HG03571 (cell line): ENCODE measurements at regions not wholly inside any gene's neighbourhood (a gene's known extent, or its start where the extent isn't known, plus 50 kb on each side); places are given as distances from the start of the nearest gene placed in this dataset.
"Not testable (repeated sequence)": the region's sequence is repeated elsewhere in the genome, so short reads cannot be mapped to it uniquely, and the experiment has no call there.

Source experiments
- ATAC-seq: cut with Tn5 transposase; IDR thresholded peaks from one replicate; pipeline ENCODE4 v1.9.1; 2021; ENCODE audit not compliant: unreplicated experiment

DNA sequence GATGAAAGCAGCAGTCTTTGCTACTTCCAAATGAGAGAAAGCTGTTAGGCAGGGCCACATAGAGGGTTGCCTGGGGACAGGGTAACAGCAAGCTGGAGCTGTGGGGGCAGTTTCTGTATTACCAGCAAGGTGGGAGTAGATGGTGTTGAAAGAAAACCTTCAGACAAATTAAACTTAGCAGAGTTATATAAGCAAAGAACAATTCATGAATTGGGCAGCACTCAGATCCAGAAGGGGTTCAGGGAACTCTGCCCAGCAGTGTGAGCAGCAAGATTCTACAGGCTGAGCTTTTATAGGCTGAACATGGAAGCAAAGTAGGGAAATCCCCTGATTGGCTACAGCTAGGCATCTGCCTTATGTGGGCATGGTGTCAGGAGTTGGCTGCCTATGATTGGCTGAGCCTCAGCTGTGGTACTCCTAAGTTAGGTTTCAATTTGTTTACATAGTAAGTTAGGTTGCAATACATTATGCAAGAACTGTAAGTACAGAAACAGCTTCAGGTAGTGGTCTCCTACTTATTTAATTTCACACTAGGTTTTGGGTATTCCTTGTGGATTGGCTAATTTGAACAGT, 64.1 kb upstream of the TMPRSS2 start:
- ATAC-seq = no peak

GRCh38 chr21:41570791-41571355, 62.9 kb upstream of the TMPRSS2 start:
- peak; percentile 61 for ATAC-seq

DNA sequence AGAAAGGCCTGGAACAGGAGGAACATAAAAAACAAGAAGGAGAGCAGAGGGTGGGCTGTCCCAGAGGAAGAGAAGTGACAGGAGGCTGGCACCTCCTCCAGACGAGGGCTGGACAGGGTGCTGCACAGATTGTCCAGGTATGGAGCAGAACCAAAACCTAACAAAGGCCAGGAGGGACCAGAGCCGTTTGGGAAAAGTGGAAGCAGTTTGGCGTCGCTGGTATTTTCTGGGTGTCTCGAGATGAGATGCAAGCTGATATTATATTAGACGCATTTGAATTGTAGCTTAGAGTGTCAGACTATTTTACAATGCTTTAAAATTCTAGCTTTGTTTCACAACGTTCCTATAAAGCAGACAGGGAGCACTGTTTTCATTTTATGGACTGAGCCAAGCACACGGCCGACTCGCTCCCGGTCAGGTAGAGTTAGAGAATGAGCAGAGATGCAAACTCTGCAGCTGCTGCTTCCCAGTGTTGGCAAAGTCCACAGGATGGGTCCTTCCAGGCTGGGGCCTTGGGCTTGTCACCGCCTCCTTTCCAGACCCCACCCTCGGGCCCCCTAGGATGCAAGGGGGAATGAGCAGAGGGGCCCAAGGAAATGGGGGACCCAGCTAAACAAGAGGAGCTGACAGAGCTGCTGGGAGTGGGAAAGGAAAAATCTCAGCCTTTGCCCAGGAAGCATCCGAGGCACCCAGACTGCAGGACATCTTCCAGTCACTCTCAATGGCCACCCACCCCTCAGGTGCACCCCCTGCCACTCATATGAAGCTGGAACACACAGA, 60.8 kb upstream of the TMPRSS2 start:
- ATAC-seq = no peak

DNA sequence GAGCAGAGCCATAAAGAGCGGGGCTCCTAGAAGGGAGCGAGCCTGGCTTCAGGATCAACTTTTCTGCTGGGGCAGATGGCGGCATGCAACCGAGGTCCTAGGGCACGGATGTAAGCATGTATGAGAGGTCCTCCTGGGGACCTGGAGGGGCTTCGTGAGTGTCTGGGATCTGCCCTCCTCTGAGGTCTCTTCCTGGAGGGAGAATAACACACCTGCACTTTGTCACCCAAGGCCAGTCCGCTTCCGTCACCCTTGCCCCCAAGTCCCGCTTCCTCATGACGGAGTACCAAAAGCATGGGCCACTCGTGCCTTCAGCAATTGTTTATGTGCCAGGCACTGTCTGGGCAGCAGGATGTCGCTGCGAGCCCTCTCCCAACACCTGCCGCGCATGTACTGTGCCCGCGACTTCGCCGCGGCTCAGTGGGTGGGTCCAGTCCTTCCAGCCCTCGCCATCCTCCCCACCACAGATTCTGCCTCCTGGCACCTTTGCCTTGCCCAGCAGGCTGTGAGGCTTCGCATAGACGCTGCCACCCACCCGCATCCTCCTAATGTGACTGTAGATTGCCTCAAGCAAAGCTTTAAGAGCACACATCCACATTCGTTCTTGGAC, 60.0 kb upstream of the TMPRSS2 start:
- ATAC-seq = no peak

- not testable (repeated sequence) for ATAC-seq
Observed at GRCh38 chr21:41567237-41567636, 59.3 kb upstream of the TMPRSS2 start.

GRCh38 chr21:41566500-41567014, 58.6 kb upstream of the TMPRSS2 start:
- ATAC-seq = no peak

- ATAC-seq = no peak
Observed at GRCh38 chr21:41565550-41565949, 57.6 kb upstream of the TMPRSS2 start.

GRCh38 chr21:41564871-41565274, 56.9 kb upstream of the TMPRSS2 start:
- no peak for ATAC-seq

GRCh38 chr21:41562101-41563000, 54.4 kb upstream of the TMPRSS2 start:
- no peak for ATAC-seq

DNA sequence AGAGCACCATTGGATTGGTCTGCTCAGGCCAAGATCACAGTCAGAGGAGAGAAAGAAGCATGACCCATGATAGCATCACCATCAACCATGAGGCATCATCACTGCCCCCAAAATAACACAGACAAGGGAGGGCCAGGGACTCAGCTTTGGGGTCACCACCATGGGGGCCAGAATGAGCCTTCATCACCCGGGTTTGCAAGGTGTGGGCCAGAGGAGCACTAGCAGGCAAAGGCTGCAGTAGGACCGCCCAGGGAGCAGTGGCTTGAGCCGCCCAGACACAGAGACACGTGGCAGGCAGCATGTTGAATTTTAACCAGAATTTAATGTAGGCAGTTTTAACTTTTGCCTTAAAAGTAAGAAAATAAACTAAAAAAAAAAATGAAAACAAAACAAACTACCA, 53.7 kb upstream of the TMPRSS2 start:
- no peak for ATAC-seq

GRCh38 chr21:41560661-41561158, 52.8 kb upstream of the TMPRSS2 start:
- no peak for ATAC-seq

DNA sequence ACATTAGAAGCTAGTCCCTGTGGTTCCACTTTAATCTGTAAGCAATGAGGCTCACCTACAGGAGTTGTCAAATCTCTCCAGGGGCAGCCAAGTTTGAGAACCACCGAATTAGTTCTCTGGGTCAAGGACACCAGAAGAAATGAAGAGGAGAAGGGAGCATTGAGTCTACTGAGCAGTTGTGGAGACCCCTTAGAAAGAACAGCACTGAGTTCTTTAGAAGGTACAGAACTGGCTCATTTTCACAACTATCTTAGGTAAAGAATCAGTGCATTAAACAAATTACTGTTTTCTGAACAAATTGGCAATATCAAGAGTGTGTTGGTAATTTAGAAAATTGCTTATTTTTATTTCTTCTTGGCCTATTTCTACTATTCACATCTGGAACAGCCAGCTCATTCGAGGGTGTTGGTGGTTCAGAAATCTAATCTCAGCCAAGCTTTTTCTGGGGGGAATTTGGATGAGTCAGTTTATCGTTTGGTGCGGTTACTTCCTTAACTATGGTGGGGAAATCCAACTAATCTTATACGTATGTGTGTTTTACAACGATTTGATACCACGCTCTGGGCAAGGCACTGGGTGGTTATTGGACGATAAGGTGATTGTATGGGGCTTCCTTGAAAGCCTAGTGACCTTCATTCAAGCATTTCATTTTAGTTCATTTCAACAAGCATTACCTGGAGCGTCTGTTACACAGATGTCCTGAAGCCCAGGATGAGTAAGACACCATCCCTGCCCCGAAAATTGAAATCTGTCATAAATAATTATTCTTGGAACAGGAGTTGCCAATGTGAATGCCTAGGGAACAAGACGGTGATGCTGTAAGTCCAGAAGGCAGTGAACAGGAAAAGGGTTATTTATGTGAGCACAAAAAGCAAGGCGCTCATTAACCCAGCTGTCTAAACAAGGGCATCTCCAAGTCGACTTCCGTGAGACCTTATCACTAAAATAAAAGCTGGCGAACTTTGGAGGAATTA, 52.0 kb upstream of the TMPRSS2 start:
- no peak for ATAC-seq

DNA sequence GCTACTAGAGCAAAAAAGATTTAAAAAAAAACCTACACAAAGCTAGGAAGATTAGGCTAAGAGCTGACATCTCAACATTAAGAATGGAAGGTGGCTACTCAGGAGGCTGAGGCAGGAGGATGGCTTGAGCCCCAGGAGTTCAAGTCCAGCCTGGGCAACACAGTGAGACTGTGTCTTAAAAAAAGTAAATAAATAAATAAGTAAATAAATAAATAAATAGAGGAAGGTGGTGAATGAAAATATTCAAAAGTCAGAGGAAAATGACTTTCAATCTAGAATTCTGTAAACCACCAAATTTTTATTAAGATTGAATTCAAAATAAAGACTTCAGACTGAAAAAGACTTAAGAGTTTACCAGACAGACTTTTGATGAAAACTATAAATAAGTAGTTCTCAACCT, 50.9 kb upstream of the TMPRSS2 start:
- no peak for ATAC-seq

DNA sequence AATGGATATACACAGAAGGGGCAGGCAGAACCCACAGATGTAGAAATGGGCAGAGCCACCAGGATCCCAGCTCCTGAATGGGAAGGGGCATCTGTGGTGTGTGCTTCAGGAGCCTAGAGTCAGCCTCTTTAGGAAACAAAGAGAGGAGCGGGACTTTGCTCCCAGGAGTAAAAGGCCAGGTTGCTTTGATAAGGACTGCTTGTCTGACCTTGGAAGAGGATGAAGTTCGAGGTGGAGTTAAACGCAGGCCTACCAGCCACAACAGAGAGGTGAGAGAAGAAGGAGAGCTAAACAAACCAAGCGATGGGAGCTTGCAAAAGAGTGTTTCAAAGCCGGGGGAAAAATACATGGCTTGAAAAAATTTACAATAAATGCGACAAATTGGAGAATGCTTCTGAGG, 49.9 kb upstream of the TMPRSS2 start:
- ATAC-seq = no peak
